HG02763 (cell line): ENCODE measurements at regions not wholly inside any gene's neighbourhood (a gene's known extent, or its start where the extent isn't known, plus 50 kb on each side); places are given as distances from the start of the nearest gene placed in this dataset.
"Not testable (repeated sequence)": the region's sequence is repeated elsewhere in the genome, so short reads cannot be mapped to it uniquely, and the experiment has no call there.

Experiments used
- ATAC-seq: cut with Tn5 transposase; IDR thresholded peaks from one replicate; pipeline ENCODE4 v1.9.1; 2021; ENCODE audit warnings: mild to moderate bottlenecking, moderate library complexity; ENCODE audit not compliant: unreplicated experiment

- ATAC-seq = no peak
Measured at GRCh38 chr22:47547881-47548650, 785.6 kb downstream of the TBC1D22A start.

GRCh38 chr22:47547239-47547661 lies 784.8 kb downstream of the TBC1D22A start:
- no peak for ATAC-seq

- ATAC-seq = no peak
Measured at GRCh38 chr22:47544696-47545095, 782.2 kb downstream of the TBC1D22A start.

- no peak for ATAC-seq
Measured at GRCh38 chr22:47543447-47543846, 781.0 kb downstream of the TBC1D22A start.

- no peak for ATAC-seq
Measured at GRCh38 chr22:47540011-47540410, 777.6 kb downstream of the TBC1D22A start.

GRCh38 chr22:47539374-47539773 lies 776.9 kb downstream of the TBC1D22A start:
- no peak for ATAC-seq

GRCh38 chr22:47535681-47536080 lies 773.2 kb downstream of the TBC1D22A start:
- no peak for ATAC-seq

GRCh38 chr22:47534804-47535410 lies 772.5 kb downstream of the TBC1D22A start:
- ATAC-seq = no peak

- ATAC-seq = no peak
Measured at GRCh38 chr22:47533961-47534803, 771.7 kb downstream of the TBC1D22A start.

GRCh38 chr22:47517062-47517461 lies 754.6 kb downstream of the TBC1D22A start:
- ATAC-seq = no peak

- no peak for ATAC-seq
Measured at GRCh38 chr22:47515384-47516125, 753.1 kb downstream of the TBC1D22A start.

- no peak for ATAC-seq
Measured at GRCh38 chr22:47512617-47513016, 750.2 kb downstream of the TBC1D22A start.

GRCh38 chr22:47504962-47505361 lies 742.5 kb downstream of the TBC1D22A start:
- ATAC-seq = no peak

- no peak for ATAC-seq
Measured at GRCh38 chr22:47498969-47499495, 736.6 kb downstream of the TBC1D22A start.

- no peak for ATAC-seq
Measured at GRCh38 chr22:47497666-47498065, 735.2 kb downstream of the TBC1D22A start.

GRCh38 chr22:47495110-47495509 lies 732.7 kb downstream of the TBC1D22A start:
- no peak for ATAC-seq

- ATAC-seq = not testable (repeated sequence)
Measured at GRCh38 chr22:47488131-47488530, 725.7 kb downstream of the TBC1D22A start.

- no peak for ATAC-seq
Measured at GRCh38 chr22:47486569-47487312, 724.3 kb downstream of the TBC1D22A start.

GRCh38 chr22:47484960-47485569 lies 722.6 kb downstream of the TBC1D22A start:
- ATAC-seq = no peak
